Activated T-cell treated with anti-CD3 and anti-CD28 coated beads, Interleukin-2, amount 50 U/mL, for 4 hours (primary cell): ENCODE measurements at regions not wholly inside any gene's neighbourhood (a gene's known extent, or its start where the extent isn't known, plus 50 kb on each side); places are given as distances from the start of the nearest gene placed in this dataset.
"Not testable (repeated sequence)": the region's sequence is repeated elsewhere in the genome, so short reads cannot be mapped to it uniquely, and the experiment has no call there.

ENCODE experiments used
- ATAC-seq, 2 donors: fragments of 200-7000 bp; cut with Tn5 transposase; one replicate each; pipeline ENCODE4 v1.10.0; 2021
- DNase-seq: peaks from one replicate; pipeline ENCODE4 v3.0.0-alpha.2; 2020
- H3K27me3 Mint-ChIP-seq: one replicate; pipeline ENCODE4 v1.8.0; 2021; ENCODE audit warnings: low read depth, mixed read lengths
- H3K36me3 Mint-ChIP-seq: one replicate; pipeline ENCODE4 v1.8.0; 2022; ENCODE audit warnings: mixed read lengths; ENCODE audit not compliant: insufficient read depth
- H3K4me1 Mint-ChIP-seq: one replicate; pipeline ENCODE4 v1.8.0; 2021; ENCODE audit warnings: low read depth, mixed read lengths
- H3K4me3 Mint-ChIP-seq: one replicate; pipeline ENCODE4 v1.8.0; 2021; ENCODE audit warnings: mild to moderate bottlenecking, moderate library complexity, mixed read lengths
- H3K9me3 Mint-ChIP-seq: one replicate; pipeline ENCODE4 v1.8.0; 2021; ENCODE audit warnings: mixed read lengths

GRCh38 chr4:38514465-38515146 is 149.4 kb upstream of the KLF3 start:
- peaks cover 67% of the 10 kb centered on the region for H3K4me1 Mint-ChIP-seq
- H3K9me3 Mint-ChIP-seq = no peaks in the 10 kb centered on the region
- ATAC-seq = peak; percentile 77 to 86
- H3K27me3 Mint-ChIP-seq = peaks cover 2% of the 10 kb centered on the region
- H3K4me3 Mint-ChIP-seq = peak overlapping the region; percentile 19
- H3K36me3 Mint-ChIP-seq = peaks cover 27% of the 10 kb centered on the region
- DNase-seq = no peak

- no peaks in the 10 kb centered on the region for H3K9me3 Mint-ChIP-seq
- ATAC-seq (no peak), DNase-seq (no peak)
- H3K36me3 Mint-ChIP-seq = peaks cover 33% of the 10 kb centered on the region
- H3K27me3 Mint-ChIP-seq = peaks cover 2% of the 10 kb centered on the region
- peaks cover 52% of the 10 kb centered on the region for H3K4me1 Mint-ChIP-seq
- no peak overlapping the region for H3K4me3 Mint-ChIP-seq
These were observed 147.8 kb upstream of the KLF3 start for GRCh38 chr4:38516190-38516589.

- DNase-seq = no peak
- no peak for ATAC-seq
- no peak overlapping the region for H3K4me3 Mint-ChIP-seq
- peaks cover 22% of the 10 kb centered on the region for H3K36me3 Mint-ChIP-seq
- H3K27me3 Mint-ChIP-seq = no peaks in the 10 kb centered on the region
- peaks cover 32% of the 10 kb centered on the region for H3K4me1 Mint-ChIP-seq
- H3K9me3 Mint-ChIP-seq = no peaks in the 10 kb centered on the region
These were observed 144.3 kb upstream of the KLF3 start for GRCh38 chr4:38519666-38520065.

GRCh38 chr4:38523054-38523453 is 140.9 kb upstream of the KLF3 start:
- Mint-ChIP-seq H3K4me3 (no peak overlapping the region), H3K27me3 (no peaks in the 10 kb centered on the region), H3K4me1 (peaks cover 24% of the 10 kb centered on the region), H3K9me3 (no peaks in the 10 kb centered on the region), H3K36me3 (peaks cover 15% of the 10 kb centered on the region)
- no peak for ATAC-seq
- no peak for DNase-seq

GRCh38 chr4:38523524-38524448 is 140.2 kb upstream of the KLF3 start:
- Mint-ChIP-seq H3K9me3 (no peaks in the 10 kb centered on the region), H3K4me1 (peaks cover 25% of the 10 kb centered on the region), H3K27me3 (no peaks in the 10 kb centered on the region), H3K4me3 (peak overlapping the region; percentile 69), H3K36me3 (peaks cover 11% of the 10 kb centered on the region)
- DNase-seq (peak; percentile 18), ATAC-seq (peak; percentile 95)

- Mint-ChIP-seq H3K9me3 (no peaks in the 10 kb centered on the region), H3K36me3 (no peaks in the 10 kb centered on the region), H3K4me3 (no peak overlapping the region), H3K4me1 (peaks cover 46% of the 10 kb centered on the region), H3K27me3 (no peaks in the 10 kb centered on the region)
- DNase-seq = no peak
- no peak for ATAC-seq
These were observed 137.6 kb upstream of the KLF3 start for GRCh38 chr4:38526412-38526811.

GRCh38 chr4:38529189-38530115 is 134.5 kb upstream of the KLF3 start:
- no peaks in the 10 kb centered on the region for H3K36me3 Mint-ChIP-seq
- H3K4me1 Mint-ChIP-seq = peaks cover 40% of the 10 kb centered on the region
- H3K9me3 Mint-ChIP-seq = no peaks in the 10 kb centered on the region
- DNase-seq (peak; percentile 24), ATAC-seq (peak; percentile 86 to 92)
- no peaks in the 10 kb centered on the region for H3K27me3 Mint-ChIP-seq
- H3K4me3 Mint-ChIP-seq = peak overlapping the region; percentile 22

GRCh38 chr4:38530486-38530885 is 133.5 kb upstream of the KLF3 start:
- no peak overlapping the region for H3K4me3 Mint-ChIP-seq
- no peak for DNase-seq

GRCh38 chr4:38531141-38531727 is 132.8 kb upstream of the KLF3 start:
- H3K27me3 Mint-ChIP-seq = no peaks in the 10 kb centered on the region
- H3K4me1 Mint-ChIP-seq = peaks cover 33% of the 10 kb centered on the region
- H3K4me3 Mint-ChIP-seq = no peak overlapping the region
- ATAC-seq (no peak), DNase-seq (no peak)
- H3K9me3 Mint-ChIP-seq = no peaks in the 10 kb centered on the region
- H3K36me3 Mint-ChIP-seq = no peaks in the 10 kb centered on the region

More at GRCh38 chr4:38530486-38530885, 133.5 kb upstream of the KLF3 start:
- no peak for ATAC-seq
- no peaks in the 10 kb centered on the region for H3K27me3 Mint-ChIP-seq
- H3K36me3 Mint-ChIP-seq = no peaks in the 10 kb centered on the region
- peaks cover 36% of the 10 kb centered on the region for H3K4me1 Mint-ChIP-seq
- H3K9me3 Mint-ChIP-seq = no peaks in the 10 kb centered on the region

GRCh38 chr4:38532908-38533499 is 131.0 kb upstream of the KLF3 start:
- Mint-ChIP-seq H3K4me1 (peaks cover 29% of the 10 kb centered on the region), H3K36me3 (no peaks in the 10 kb centered on the region), H3K9me3 (no peaks in the 10 kb centered on the region), H3K27me3 (no peaks in the 10 kb centered on the region), H3K4me3 (no peak overlapping the region)
- ATAC-seq (no peak), DNase-seq (no peak)

- peaks cover 21% of the 10 kb centered on the region for H3K4me1 Mint-ChIP-seq
- H3K9me3 Mint-ChIP-seq = no peaks in the 10 kb centered on the region
- DNase-seq = no peak
- no peaks in the 10 kb centered on the region for H3K27me3 Mint-ChIP-seq
- no peak overlapping the region for H3K4me3 Mint-ChIP-seq
- no peak for ATAC-seq
- no peaks in the 10 kb centered on the region for H3K36me3 Mint-ChIP-seq
These were observed 129.5 kb upstream of the KLF3 start for GRCh38 chr4:38534344-38535045.

- H3K4me3 Mint-ChIP-seq, H3K36me3 Mint-ChIP-seq, ATAC-seq, H3K27me3 Mint-ChIP-seq, H3K9me3 Mint-ChIP-seq, DNase-seq: not testable (repeated sequence)
- H3K4me1 Mint-ChIP-seq = peaks cover 16% of the 10 kb centered on the region
These were observed 128.9 kb upstream of the KLF3 start for GRCh38 chr4:38535071-38535470.

GRCh38 chr4:38535717-38536116 is 128.3 kb upstream of the KLF3 start:
- ATAC-seq (no peak), DNase-seq (no peak)
- no peaks in the 10 kb centered on the region for H3K9me3 Mint-ChIP-seq
- H3K4me1 Mint-ChIP-seq = peaks cover 11% of the 10 kb centered on the region
- H3K36me3 Mint-ChIP-seq = no peaks in the 10 kb centered on the region
- H3K4me3 Mint-ChIP-seq = no peak overlapping the region
- no peaks in the 10 kb centered on the region for H3K27me3 Mint-ChIP-seq
